ENCODE measurements at regions not wholly inside any gene's neighbourhood (a gene's known extent, or its start where the extent isn't known, plus 50 kb on each side); places are given as distances from the start of the nearest gene placed in this dataset.
"Not testable (repeated sequence)": the region's sequence is repeated elsewhere in the genome, so short reads cannot be mapped to it uniquely, and the experiment has no call there.

DNA sequence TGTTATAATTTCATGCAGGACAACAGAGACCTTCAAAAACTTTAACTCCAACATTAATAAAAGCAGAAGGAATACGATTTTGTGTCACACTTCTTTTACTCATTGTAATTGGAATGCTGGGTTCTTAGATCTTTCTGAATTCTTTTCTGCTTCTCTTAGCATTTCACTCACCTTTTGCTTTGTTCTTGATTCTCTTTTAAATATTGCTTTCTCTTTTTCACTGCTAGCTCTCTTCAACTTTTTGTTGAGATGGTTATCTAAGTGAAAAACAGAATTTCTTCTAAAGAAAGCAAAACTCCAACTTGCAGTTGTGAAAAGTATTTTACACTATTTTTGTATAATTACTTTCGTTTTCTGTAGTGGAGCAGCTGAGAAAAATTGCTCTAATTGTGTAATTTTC lies 212.6 kb upstream of the KIF2A start:
- DNase-seq (ENCODE audit: low read depth, low spot score): no peak

DNA sequence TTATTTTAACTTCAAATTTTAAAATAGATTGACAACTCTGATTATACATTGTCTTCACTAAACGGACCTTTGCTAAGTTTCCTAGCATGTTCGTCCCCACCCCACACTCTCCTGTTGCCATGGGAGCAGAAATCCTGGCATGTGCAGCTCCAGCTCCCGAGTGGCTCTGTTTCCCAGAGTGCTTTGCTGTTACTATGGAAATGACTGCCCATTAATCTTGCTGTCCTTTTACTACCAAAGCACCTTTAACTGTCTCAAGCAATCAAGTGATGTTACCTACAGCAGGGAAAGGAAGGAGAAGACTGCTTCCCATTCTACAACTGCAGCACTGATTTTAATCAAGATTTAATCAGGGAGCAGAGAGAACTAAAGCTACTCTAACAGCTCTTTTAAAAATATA lies 212.0 kb upstream of the KIF2A start:
- no peak for DNase-seq (ENCODE audit: low read depth, low spot score)

DNA sequence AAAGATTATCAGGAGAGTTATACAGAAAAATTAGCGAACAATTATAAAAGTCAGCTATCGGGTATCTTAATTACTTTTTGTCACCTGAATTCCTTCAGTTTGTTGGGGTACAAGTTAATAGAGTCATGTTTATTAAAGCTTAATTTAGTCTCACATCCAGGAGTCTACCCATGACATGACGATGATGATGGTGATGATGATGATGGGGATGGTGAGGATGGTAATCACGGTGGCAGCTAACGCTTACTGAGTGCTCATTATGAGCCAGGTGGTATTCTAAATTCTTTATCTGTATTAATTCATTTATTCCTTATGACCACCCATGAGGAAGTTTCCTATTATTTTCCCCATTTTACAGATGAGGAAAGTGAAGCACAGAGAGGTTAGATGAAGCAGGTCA lies 208.6 kb upstream of the KIF2A start:
- no peak for DNase-seq (ENCODE audit: low read depth, low spot score)

DNA sequence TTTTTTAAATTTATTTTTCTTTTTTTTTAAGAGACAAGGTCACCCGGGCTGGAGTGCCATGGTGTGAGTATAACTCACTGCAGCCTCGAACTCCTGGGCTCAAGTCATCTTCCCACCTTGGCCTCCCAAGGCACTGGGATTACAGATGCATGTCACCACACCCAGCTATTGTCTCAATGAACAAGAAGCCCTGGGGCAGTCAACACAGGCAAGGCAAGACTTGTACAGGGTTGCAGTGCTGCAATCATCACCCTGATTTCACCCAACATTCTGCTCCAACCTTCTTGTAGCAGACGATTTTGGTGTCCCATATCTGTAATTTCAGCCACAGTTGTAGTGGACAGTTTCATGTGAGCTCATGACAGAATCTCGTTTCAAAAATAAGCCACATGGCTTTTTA lies 205.8 kb upstream of the KIF2A start:
- no peak for DNase-seq (ENCODE audit: low read depth, low spot score)

DNA sequence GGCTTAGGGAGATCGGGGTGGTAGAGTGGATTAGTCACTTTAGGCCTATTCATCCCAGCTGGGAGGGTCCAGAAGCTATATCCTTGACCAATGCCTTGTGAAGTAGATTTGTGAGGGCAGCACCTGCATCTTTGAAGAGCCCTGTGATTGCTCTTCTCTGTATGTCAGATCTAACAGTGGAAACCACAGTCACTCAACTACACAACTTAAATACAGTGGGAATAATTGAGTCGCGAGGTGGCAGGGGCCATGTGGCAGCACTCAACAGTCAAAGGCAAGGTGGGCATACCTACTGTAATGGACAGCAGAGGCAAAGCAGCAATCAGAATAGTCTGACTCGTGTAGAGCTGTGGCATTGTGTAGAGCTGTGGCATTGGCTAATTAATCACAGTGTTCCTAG lies 202.1 kb upstream of the KIF2A start:
- DNase-seq (ENCODE audit: low read depth, low spot score): not testable (repeated sequence)

DNA sequence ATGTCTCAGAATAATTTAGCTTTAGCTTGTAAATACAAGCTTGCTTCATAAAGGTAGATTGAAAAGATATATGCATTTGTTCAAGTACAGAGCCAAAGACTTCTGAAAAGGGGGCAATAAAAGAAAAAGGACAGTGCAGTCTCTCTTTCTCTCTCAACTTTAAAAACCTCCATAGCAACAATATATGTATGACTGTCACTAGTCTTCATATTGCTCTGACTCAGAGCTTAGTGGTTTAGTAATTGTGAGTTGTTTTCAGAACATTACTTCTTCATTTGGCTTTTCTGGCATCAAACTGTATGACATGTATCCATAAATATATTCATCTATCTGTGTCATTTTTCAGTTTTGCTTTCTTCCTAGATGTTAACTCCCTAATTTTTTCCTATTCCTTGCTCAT lies 194.6 kb upstream of the KIF2A start:
- DNase-seq (ENCODE audit: low read depth, low spot score): no peak

DNA sequence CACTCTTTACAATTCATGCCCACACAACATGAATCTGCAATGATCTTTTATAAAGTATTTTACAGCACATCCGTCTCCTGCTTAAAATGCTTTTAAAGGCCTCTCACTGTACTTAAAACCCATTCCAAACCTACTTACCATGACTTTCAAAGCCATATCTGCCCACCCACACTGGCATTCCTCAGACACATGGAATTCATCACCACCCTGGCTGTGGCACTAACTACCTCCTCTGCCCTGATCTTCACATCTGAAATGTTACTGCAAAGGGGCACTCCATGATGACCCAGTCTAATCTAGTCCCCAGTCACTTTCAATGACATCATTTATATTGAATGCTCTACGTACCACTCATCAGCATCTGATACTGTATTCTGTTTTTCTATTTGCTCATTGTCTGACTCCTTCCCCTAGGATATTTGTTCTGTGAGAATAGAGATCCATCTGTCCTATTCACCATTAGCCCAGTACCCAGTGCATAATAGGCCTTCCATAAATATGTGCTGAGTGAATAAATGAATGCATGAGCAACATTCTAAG lies 193.2 kb upstream of the KIF2A start:
- no peak for DNase-seq (ENCODE audit: low read depth, low spot score)

DNA sequence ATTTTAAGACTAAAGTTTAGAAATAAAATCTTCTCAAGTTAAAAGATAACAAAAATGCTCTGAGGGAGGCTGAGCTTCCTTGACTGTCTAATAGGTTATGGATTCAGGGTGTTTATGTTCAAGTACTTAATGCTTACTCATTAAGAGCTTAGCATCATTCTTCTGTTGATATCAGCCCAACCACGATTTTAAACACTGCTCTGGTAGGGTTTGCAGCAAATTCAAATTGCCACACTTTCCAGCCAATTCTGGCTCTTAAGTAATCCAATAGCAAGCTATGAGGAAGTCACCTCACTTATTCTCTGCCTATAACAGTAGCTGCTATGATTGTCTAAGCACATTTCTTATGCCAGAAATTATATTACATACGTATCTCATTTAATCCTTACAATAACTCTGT lies 191.0 kb upstream of the KIF2A start:
- no peak for DNase-seq (ENCODE audit: low read depth, low spot score)

DNA sequence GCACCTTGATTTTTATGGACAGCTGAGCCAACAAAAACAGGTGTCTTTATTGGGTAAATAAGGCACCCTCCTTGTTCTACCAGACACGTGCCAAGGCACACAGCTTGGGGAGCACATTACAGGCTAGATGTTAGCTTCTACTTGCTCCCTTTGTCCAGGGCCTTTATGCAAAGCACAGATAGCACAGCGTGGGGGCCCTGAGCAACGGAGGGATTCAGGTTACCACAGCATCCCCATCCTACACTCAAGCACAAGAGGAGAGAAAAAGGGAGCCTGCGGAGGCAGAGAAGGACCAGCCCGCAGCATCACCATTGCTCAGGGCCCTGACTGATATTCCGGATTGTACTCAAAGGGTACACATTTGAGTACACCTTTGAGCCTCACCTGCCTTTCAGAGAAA lies 181.7 kb upstream of the KIF2A start:
- DNase-seq (ENCODE audit: low read depth, low spot score): no peak

DNA sequence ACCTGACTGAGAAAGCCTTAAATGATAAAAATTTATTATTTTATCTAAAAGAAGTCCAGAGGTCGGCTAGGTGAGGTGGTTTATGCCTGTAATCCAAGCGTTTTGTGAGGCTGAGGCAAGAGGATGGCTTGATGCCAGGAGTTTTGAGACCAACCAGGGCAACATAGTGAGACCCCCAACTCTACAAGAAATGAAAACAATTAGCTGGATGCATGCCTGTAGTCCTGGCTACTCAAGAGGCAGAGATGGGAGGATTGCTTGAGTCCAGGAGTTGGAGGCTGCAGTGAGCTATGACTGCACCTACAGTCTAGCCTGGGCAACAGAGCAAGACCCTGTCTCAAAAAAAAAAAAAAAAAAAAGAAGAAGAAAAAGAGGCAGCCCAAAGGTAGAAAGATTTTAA lies 179.9 kb upstream of the KIF2A start:
- no peak for DNase-seq (ENCODE audit: low read depth, low spot score)

DNA sequence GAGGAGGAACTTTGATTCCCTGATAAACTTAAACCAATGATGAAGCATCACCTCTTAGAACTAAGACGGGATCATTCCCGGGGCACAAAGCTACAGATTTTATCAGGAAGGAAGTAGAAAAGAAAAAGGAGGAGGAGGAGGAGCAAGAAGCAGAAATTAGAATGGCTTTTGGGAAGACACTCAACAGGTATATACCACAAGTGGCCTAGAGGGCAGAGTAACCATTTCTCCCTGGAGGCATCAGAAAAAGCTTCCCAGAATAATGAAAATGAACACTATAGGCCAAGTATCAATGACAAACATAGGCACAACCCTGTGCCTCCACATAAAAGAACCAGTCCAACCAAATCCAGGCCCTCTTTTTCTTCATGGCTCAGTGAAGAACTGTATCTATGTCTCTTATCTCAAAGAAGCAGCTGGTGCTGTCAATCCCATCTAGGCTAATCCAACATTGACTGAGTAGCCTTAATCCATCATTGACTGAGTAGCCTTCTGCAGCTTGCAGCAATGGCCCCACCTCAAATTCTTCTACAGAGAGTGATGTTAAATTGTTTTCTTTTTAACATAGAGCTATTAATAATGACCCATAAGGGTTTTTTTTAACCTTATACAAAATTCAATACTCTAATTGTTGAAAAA lies 178.8 kb upstream of the KIF2A start:
- DNase-seq (ENCODE audit: low read depth, low spot score): no peak

DNA sequence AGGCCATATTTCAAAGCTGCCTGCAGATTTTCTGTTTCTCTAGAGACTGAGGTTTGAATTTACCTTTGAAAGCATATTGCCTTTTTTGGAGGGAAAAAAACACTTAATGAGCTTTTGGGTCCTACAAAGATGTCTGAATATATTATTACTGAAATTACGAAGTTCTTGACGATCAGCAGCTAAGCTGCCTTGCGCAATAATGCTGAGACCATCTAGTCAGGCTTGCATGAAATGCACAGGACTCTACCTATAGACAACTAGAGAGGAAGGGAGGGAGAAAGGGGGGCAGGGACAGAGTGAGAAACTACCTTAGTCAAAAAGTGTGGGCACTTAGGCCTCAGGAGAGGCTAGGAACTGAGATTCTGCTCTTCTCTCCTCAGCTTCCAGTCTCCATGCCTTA lies 175.9 kb upstream of the KIF2A start:
- no peak for DNase-seq (ENCODE audit: low read depth, low spot score)

DNA sequence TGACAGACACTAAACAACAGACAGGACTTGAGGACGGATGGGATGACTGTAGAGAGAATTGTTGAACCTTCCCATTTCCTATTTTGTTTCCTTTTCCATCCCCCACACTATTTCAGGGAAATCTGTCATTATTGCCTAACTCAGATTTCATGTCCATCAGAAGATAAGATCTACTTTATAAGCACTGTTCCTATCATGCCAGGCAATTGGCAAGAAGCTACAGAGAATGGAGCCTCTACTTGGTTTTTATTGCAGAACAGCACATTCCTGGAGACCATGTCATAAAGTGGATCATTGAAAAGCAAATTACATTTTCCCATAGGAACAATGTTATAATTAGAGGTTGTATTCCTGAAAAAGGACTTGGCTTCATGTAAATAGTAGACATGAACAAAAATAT lies 173.7 kb upstream of the KIF2A start:
- no peak for DNase-seq (ENCODE audit: low read depth, low spot score)

DNA sequence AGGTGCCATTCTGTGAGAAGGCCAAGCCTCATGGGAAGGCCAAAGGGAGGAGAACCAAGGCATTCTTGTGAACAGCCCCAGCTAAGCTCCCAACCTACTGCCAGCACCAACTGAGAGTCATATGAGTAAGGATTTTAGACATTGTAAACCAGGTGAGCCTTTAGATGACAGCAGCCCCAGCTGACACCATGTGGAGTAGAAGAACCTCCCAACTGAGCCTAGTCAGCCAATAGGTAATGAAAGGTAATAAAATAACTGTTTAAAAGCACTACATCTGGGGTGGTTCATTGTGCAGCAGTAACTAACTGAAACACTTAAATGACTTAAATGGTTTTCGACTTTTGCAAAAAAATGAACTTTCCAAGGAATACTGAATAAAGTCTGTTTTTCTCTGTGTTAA lies 172.6 kb upstream of the KIF2A start:
- no peak for DNase-seq (ENCODE audit: low read depth, low spot score)

DNA sequence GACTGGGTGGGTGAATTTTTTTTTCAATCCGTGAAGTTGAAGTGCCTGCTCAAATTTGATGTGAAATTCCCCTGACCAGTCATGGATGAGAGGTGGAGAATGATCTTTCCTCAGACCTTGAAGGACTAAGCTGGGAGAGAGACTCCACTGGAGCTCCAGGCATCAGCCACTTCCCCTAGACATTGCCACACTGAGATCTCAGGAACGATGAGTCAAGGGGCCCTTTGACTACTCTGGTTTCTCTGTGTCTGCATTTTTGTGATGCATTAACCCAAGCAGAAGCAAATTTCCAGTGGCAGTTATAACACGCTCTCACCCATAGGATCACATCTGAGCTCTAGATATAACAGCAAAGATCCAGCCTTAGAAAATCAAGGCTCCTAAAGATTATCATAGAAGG lies 171.2 kb upstream of the KIF2A start:
- DNase-seq (ENCODE audit: low read depth, low spot score): no peak

DNA sequence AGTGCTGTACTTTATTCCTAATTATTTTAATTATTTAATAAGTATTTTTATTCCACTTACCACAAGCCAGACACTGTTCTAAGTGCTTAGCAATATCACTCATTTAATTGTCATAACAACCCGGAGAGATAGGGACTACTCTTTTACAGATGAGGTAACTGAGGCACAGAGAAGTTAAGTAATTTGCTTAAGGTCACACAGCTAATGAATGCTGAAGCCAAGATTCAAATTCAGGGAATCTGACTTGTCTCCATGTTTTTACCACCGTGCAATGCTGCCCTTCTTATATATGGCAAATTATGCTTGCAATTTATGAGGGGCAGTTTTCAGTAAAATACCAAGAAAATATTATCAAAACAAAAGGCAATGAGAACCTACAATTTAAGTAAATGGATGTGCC lies 168.4 kb upstream of the KIF2A start:
- DNase-seq (ENCODE audit: low read depth, low spot score): no peak

DNA sequence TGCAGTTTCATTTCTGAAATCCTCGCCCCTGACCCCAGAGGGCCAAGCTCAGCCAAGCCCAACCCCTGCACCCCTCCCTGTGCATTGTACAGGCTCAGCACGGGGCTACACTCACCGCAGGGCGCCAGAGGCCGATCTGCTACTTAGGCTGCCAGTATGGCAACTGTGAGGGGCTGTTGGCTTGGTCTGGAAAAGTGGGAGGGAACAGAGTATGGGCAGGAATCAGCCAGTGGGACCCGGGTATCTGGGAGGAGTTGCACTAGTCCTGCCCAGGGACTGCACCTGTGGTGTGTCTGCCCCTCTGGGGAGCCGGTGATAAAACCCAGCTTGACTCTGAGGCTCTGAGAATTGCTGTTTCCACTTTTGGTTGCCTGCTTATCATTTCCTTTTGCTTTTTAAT lies 167.4 kb upstream of the KIF2A start:
- no peak for DNase-seq (ENCODE audit: low read depth, low spot score)

DNA sequence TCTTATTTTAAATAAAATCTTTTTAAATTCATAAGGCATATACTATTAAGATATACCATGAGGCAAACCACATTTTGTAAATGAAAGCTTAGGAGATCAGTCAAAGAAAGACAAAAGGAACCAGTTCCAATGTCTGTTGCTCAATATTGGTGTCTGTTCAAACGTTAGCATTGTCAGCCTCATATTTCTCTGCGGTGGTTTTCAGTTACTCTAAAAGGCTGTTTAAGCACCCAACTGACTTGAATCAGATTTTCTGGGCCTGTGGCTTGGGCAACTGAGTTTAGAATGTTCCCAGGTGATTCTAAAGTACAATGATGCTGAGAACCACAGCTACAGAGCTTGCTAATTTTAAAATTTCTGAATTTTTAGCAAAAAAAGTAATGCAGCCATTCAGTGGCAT lies 166.3 kb upstream of the KIF2A start:
- no peak for DNase-seq (ENCODE audit: low read depth, low spot score)

DNA sequence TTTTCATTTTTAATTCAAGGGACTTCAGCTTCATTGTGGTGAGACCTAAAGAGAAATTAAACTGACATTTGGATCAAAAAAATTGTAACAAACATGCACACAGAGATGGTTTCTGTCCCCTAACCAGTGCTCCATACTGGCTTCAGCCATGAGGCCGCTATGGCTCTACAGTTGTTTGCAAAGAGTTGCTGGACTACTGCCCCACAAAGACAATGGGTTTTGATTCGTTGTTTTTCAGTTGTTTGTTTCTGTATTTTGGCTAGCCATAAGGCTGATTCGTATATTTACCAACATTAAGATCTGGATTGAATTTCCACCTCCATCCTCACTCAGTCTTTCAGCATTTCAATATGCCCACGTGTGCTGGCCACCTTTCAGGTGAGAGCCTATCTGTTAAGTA lies 163.7 kb upstream of the KIF2A start:
- no peak for DNase-seq (ENCODE audit: low read depth, low spot score)

DNA sequence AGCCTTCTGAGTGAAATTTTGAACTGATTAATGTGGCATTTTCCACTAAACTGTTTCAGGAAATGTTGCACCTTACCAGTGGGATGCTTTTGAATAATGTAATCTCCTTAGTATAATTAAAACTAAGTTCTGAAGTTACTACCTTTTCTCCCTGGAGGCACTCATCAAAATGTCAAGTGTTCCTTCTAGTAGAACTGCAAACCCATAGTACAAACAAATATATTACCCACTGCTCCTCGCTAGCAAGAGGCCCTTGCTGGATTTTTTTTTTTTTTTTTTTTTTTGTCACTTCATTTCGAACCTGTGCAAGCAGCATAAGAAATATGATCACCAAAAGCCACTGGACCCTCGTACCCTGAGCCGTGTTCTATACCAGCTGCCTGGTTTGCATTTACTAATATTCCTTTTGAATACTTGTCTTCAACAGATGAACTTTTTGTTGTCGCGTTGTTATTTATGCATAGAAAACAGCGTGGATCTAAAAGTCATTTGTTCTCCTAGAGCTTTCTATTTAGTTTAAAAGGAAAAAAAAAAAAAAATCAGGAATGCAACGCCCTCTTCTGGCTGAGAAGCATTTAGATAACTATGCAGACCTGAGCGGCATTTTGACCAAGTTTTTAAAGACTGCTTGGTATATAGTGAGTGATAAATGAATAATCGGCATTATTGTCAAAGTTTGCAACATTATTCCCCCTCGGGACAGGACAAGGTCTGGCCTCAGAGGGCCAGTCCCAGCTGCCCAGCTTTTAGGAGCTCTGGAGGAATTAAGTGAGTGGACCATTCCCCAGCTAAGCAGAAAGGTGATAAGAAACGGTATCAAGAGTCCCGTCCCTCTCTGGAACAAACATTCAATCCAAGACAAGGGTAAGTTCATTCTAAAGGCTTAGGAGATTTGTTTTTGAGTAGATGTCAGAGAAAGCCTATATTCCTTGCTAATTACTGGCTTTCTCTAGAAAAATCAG lies 162.5 kb upstream of the KIF2A start:
- DNase-seq (ENCODE audit: low read depth, low spot score): no peak

DNA sequence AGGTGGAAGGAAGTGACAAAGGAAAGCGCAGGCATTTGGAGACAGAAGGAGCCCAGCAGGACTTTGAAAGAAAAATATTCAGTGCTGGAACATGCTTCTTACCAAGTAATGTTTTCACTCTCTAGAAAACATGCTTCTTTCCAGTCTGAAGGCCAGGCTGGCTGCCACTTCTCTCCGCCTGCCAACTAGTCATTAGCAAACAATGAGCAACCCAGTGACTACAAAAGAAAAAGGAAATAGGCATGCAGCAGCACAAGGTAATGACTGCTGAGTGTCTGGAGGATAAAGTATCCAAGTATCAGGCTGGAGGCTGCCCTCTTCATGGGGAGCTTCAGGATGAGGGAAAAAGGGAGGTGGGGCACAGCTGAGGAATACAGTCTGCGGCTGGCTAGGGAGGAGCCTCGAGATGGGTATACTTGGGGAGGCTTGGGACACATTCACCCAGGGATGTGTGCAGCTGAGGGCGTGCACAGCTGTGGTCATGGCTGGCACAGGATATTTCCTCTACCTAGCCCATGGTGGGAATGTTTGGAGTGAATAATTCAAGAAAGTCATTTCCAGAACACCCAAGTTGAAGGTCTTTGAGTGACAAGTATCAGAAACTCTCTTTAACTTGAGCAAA lies 161.5 kb upstream of the KIF2A start:
- no peak for DNase-seq (ENCODE audit: low read depth, low spot score)

DNA sequence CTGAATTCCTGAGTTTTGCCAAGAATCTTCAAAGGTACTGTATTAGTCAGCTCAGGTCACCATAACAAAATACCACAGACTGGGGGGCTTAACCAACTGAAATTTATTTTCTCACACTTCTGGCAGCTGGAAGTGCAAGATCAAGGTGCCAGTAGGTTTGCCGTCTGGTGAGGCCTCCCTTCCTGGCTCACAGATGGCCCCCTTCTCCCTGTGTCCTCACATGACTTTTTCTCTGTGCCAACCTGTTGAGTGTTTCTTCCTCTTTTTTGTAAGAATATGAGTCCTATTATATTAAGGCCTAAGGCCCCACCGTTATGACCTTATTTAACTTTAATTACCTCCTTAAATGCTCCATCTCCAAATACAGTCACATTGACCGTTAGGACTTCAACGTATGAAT lies 156.1 kb upstream of the KIF2A start:
- DNase-seq (ENCODE audit: low read depth, low spot score): no peak
